GM18499 (cell line): ENCODE measurements at regions not wholly inside any gene's neighbourhood (a gene's known extent, or its start where the extent isn't known, plus 50 kb on each side); places are given as distances from the start of the nearest gene placed in this dataset.
A peak's percentile ranks its signal among the peaks of the same experiment; 100 is the strongest.

ENCODE experiments used
- ATAC-seq: cut with Tn5 transposase; IDR thresholded peaks from one replicate; pipeline ENCODE4 v1.9.1; 2021; ENCODE audit warnings: moderate number of reproducible peaks; ENCODE audit not compliant: insufficient read depth, unreplicated experiment

- no peak for ATAC-seq
These were observed 79.5 kb downstream of the FAM161A start for GRCh38 chr2:61774351-61774750.

GRCh38 chr2:61771904-61772845 lies 81.7 kb downstream of the FAM161A start:
- ATAC-seq: no peak

- no peak for ATAC-seq
These were observed 83.1 kb downstream of the FAM161A start for GRCh38 chr2:61770746-61771145.

- ATAC-seq: no peak
These were observed 83.6 kb downstream of the FAM161A start for GRCh38 chr2:61770298-61770697.

GRCh38 chr2:61769093-61769675 lies 84.7 kb downstream of the FAM161A start:
- ATAC-seq: no peak

- ATAC-seq: peak; percentile 93
These were observed 89.6 kb downstream of the FAM161A start for GRCh38 chr2:61764035-61764800.

- ATAC-seq: no peak
These were observed 90.2 kb downstream of the FAM161A start for GRCh38 chr2:61763605-61764034.

GRCh38 chr2:61762292-61762691 lies 91.6 kb downstream of the FAM161A start:
- ATAC-seq: no peak

GRCh38 chr2:61759718-61760117 lies 94.1 kb downstream of the FAM161A start:
- no peak for ATAC-seq

- no peak for ATAC-seq
These were observed 94.9 kb downstream of the FAM161A start for GRCh38 chr2:61759005-61759404.

GRCh38 chr2:61758159-61758558 lies 95.7 kb downstream of the FAM161A start:
- no peak for ATAC-seq

- ATAC-seq: no peak
These were observed 100.3 kb downstream of the FAM161A start for GRCh38 chr2:61753512-61753911.

- ATAC-seq: no peak
These were observed 103.2 kb downstream of the FAM161A start for GRCh38 chr2:61750624-61751023.

GRCh38 chr2:61742955-61743354 lies 110.9 kb downstream of the FAM161A start:
- ATAC-seq: no peak

- no peak for ATAC-seq
These were observed 116.0 kb downstream of the FAM161A start for GRCh38 chr2:61737841-61738240.

GRCh38 chr2:61736953-61737352 lies 116.9 kb downstream of the FAM161A start:
- no peak for ATAC-seq

- ATAC-seq: no peak
These were observed 120.3 kb downstream of the FAM161A start for GRCh38 chr2:61733563-61733962.

- no peak for ATAC-seq
These were observed 121.1 kb downstream of the FAM161A start for GRCh38 chr2:61732787-61733186.

- no peak for ATAC-seq
These were observed 126.1 kb downstream of the FAM161A start for GRCh38 chr2:61727746-61728145.

- ATAC-seq: no peak
These were observed 127.2 kb downstream of the FAM161A start for GRCh38 chr2:61726456-61727209.
